Muscle layer of duodenum (tissue), 2 donors: ENCODE measurements at regions not wholly inside any gene's neighbourhood (a gene's known extent, or its start where the extent isn't known, plus 50 kb on each side); places are given as distances from the start of the nearest gene placed in this dataset.

Experiments
- H3K27ac ChIP-seq: one replicate; pipeline ENCODE4 v1.7.0; 2013; ENCODE audit warnings: mild to moderate bottlenecking, low read length
- H3K27me3 ChIP-seq: one replicate; pipeline ENCODE4 v1.7.0; 2013; ENCODE audit warnings: low read depth, mild to moderate bottlenecking, control low read depth, low read length
- H3K36me3 ChIP-seq, 2 donors: one replicate each; pipeline ENCODE4 v1.7.0; 2013; ENCODE audit warnings: low read length in 2 of 2, control low read depth in 1 of 2, mild to moderate bottlenecking in 1 of 2; ENCODE audit not compliant: insufficient read depth in 2 of 2, control insufficient read depth in 1 of 2
- H3K4me1 ChIP-seq, 2 donors: one replicate each; pipeline ENCODE4 v1.7.0; 2013; ENCODE audit warnings: low read length in 2 of 2, mild to moderate bottlenecking in 2 of 2, control low read depth in 1 of 2, moderate library complexity in 1 of 2; ENCODE audit not compliant: insufficient read depth in 2 of 2, control insufficient read depth in 1 of 2
- H3K4me3 ChIP-seq, 2 donors: one replicate each; pipeline ENCODE4 v1.7.0; 2013; ENCODE audit warnings: low read length in 2 of 2, low read depth in 1 of 2, mild to moderate bottlenecking in 1 of 2
- H3K9me3 ChIP-seq, 2 donors: one replicate each; pipeline ENCODE4 v1.7.0; 2013; ENCODE audit warnings: low read length in 2 of 2, control low read depth in 1 of 2, mild to moderate bottlenecking in 1 of 2; ENCODE audit not compliant: control insufficient read depth in 1 of 2
- donor health status: healthy.

DNA sequence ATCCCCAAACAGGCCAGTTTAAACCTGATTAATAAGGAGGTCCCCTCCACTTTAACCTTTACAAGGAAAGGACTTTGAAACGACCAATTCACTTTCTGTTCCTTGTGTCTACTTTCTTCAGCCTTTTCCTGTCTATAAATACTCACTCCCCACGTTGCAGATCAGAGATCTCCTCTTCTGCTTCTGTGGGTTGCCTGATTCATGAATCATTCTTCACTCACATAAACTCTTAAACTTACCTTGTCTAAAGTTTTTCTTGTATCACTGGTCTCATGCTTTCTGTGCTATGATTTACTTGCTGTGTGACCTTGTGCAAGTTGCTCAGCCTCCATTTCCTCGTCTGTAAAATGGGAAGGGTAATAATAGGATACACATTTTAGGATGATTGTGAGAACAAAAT, 236.1 kb downstream of the QDPR start:
- no peaks in the 10 kb centered on the region for H3K36me3 ChIP-seq
- no peaks in the 10 kb centered on the region for H3K9me3 ChIP-seq
- H3K4me3 ChIP-seq, result no peak overlapping the region
- H3K27me3 ChIP-seq, result no peaks in the 10 kb centered on the region
- H3K4me1 ChIP-seq, result no peaks in the 10 kb centered on the region
- H3K27ac ChIP-seq, result no peak overlapping the region

DNA sequence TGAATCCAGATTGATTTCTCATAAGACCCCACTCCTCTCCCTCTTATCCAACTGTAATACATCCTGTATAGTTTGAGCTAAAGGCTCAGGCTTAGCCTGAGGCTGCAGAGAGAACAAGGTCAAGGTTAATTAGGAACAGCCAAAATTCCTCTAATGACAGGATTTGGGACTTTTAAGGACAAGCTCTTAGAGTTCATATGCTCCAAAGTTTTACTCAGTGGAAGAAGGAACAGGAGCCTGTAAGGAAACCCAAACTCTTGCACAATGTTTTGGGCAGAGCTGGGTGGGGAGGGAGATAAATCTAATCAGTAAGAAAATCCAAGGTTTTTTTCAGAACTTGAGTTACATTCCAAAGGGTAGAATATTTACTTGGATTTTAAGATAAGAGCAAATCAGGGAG, 238.8 kb downstream of the QDPR start:
- no peaks in the 10 kb centered on the region for H3K36me3 ChIP-seq
- H3K4me1 ChIP-seq, result no peaks in the 10 kb centered on the region
- H3K9me3 ChIP-seq, result no peaks in the 10 kb centered on the region
- no peak overlapping the region for H3K4me3 ChIP-seq
- H3K27me3 ChIP-seq, result no peaks in the 10 kb centered on the region
- no peak overlapping the region for H3K27ac ChIP-seq

DNA sequence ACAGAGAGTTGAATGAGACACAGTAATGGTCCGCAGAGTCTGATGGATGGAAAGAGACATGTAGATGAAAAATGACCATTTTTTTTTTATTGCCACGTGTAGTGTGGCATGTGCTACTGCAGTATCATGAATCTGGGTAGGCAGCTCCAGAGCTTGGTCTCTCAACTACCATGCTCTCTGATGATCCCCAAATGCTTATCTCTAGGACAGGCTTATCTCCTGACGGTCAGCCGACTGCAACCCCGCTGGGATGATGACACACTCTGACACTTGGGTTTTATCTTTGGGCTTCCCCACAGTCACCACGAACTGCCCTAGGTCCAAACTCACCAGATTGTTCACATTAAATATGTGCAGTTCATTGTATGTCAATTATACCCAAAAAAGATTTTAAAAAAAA, 239.7 kb downstream of the QDPR start:
- H3K4me3 ChIP-seq, result no peak overlapping the region
- no peaks in the 10 kb centered on the region for H3K4me1 ChIP-seq
- no peaks in the 10 kb centered on the region for H3K9me3 ChIP-seq
- no peaks in the 10 kb centered on the region for H3K27me3 ChIP-seq
- H3K36me3 ChIP-seq, result no peaks in the 10 kb centered on the region
- no peak overlapping the region for H3K27ac ChIP-seq

DNA sequence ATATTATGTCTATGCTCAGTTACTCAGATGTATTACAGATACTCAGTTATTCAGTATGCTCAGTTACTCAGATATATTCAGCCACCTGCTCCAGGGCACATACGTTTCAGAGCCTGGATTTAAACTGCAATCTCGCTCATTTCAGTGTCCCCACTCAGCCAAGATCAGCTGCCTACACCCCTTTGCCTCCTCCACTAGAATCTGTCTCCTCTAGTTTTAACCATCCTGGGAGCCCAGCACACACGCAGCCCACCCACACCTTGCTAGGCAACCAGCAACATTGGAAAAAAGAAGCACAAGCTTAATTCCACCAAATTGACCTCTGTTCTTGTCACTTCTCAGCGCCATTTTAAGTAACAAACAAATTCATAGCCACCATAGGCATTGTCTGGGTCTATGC, 246.2 kb downstream of the QDPR start:
- no peaks in the 10 kb centered on the region for H3K9me3 ChIP-seq
- no peak overlapping the region for H3K4me3 ChIP-seq
- no peaks in the 10 kb centered on the region for H3K4me1 ChIP-seq
- no peaks in the 10 kb centered on the region for H3K36me3 ChIP-seq
- no peak overlapping the region for H3K27ac ChIP-seq
- no peaks in the 10 kb centered on the region for H3K27me3 ChIP-seq

DNA sequence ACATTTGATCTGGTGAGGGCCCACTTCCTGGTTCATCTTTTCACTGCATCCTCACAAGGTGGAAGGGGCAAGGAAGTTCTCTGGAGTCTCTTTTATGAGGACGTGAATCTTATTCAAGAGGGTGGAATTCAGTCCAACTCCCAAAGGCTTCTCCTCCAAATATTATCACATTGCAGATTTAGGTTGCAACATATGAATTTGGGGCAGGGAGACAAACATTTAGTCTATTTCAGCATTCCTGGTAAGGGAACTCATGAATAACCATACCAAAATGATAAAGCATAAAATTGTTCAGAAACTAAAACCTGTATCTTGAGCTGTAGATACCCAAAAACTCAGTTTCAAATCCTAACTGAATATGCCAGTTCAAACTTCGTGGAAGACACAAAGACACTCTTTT, 246.8 kb downstream of the QDPR start:
- H3K9me3 ChIP-seq, result no peaks in the 10 kb centered on the region
- H3K27ac ChIP-seq, result no peak overlapping the region
- no peaks in the 10 kb centered on the region for H3K4me1 ChIP-seq
- no peak overlapping the region for H3K4me3 ChIP-seq
- no peaks in the 10 kb centered on the region for H3K36me3 ChIP-seq
- no peaks in the 10 kb centered on the region for H3K27me3 ChIP-seq

DNA sequence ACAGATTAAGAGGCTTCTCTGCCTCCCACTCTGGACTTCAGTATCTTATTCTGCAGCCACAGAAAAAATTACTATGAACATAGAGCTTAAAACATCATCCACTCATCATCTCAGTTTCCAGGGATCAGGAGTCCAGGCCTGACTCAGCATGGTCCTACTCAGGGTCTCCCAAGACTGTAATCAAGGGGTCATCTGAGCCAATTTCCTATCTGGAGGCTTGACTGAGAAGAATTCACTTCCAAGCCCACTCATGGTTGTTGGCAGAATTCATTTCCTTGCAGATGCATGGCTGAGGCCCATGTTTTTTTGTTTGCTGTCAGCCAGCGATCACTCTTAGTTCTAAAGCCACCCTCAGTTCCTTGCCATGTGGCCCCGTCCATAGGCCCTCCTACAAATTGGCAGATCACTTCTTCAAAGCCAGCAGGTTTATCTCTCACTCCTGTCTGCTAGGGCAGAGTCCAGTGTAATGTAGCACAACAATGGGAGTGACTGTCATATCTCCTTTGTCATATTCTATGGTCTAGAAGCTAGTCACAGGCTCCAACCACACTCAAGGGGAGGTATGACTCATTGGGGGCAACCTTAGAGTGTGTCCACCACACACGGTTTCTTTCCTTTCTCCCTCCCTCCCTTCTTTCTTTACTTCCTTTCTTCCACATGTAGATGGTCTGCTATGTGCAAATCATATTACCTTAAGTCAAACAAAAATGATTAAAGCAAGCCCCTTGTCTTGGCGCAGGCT, 251.6 kb downstream of the QDPR start:
- Histone ChIP-seq H3K4me1 (no peaks in the 10 kb centered on the region), H3K9me3 (no peaks in the 10 kb centered on the region), H3K4me3 (no peak overlapping the region), H3K36me3 (no peaks in the 10 kb centered on the region), H3K27ac (no peak overlapping the region), H3K27me3 (no peaks in the 10 kb centered on the region)

DNA sequence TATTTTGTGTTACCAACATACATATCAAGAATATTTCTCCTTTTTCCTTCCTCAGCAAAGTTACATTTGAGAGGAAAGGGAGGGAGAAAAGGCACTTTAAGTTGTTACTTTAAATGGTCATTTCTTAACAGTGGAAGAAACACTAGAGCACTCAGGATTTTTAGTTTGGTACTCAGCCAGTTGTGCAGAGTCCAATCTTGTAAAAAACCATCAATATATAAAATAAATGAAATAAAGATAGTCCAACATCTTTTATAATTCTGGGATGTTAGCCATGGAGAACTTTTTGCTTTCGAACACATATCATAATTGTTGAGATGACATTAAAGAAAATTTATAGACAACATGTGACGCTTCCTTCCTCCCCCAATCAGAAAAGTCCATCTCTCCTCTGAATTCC, 253.8 kb downstream of the QDPR start:
- H3K9me3 ChIP-seq, result no peaks in the 10 kb centered on the region
- H3K4me1 ChIP-seq, result no peaks in the 10 kb centered on the region
- H3K4me3 ChIP-seq, result no peak overlapping the region
- H3K27me3 ChIP-seq, result no peaks in the 10 kb centered on the region
- no peaks in the 10 kb centered on the region for H3K36me3 ChIP-seq
- no peak overlapping the region for H3K27ac ChIP-seq

DNA sequence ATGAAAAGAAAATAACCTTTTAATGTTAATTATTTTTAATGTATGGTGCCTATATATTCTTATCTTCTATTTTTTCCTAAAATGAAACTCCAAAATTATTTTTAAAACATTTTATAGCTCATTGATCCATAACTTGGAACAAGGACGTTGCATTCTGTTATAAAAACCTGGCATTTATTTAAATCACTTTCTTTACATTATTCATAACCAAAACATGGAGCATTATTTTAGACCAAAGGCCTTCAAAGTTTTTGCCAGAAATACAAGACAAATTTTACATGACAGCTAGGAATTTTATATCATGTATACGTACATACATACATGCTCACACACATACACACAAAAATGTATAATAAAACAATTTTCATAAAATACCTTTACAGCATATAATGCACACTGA, 259.8 kb downstream of the QDPR start:
- H3K27ac ChIP-seq, result no peak overlapping the region
- no peaks in the 10 kb centered on the region for H3K4me1 ChIP-seq
- no peaks in the 10 kb centered on the region for H3K27me3 ChIP-seq
- H3K36me3 ChIP-seq, result no peaks in the 10 kb centered on the region
- no peak overlapping the region for H3K4me3 ChIP-seq
- H3K9me3 ChIP-seq, result no peaks in the 10 kb centered on the region

DNA sequence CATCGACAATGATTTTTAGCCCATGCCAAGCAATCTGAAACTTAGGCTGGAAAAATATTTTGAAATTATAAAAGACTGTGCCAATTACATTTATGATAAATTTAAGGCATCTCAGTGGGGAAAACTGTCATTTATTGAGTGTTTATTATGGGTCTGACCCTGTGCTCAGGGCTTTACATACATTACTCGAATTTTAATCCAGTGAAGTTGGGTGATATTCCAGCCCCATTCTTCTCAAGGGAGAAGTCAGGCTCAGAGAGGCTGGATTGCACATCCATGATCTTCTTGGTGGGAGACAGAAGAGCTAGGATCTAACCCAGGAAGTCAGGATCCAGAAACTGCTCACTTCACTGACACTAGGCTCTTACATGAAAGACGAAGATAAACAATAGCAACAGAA, 260.8 kb downstream of the QDPR start:
- no peak overlapping the region for H3K4me3 ChIP-seq
- H3K9me3 ChIP-seq, result no peaks in the 10 kb centered on the region
- no peak overlapping the region for H3K27ac ChIP-seq
- no peaks in the 10 kb centered on the region for H3K36me3 ChIP-seq
- no peaks in the 10 kb centered on the region for H3K27me3 ChIP-seq
- no peaks in the 10 kb centered on the region for H3K4me1 ChIP-seq

DNA sequence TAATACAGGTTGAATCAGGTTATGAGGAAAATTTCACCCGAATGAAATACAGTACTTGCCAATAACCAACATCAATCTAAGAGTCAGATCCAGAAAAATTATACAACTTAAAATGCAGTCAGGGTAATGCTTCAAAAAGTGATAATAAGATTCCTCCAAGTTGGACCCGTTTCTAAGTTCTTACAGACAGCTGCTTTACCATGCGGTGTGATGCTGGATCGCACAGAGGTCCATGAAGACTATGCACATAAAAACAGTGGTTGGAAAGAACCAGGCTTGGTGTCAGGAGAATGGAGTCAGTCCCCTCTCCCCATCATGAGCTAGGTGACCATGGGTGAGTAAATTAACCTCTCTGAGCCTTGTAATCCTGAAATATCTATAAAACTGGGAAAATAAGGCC, 261.3 kb downstream of the QDPR start:
- Histone ChIP-seq H3K4me1 (no peaks in the 10 kb centered on the region), H3K27me3 (no peaks in the 10 kb centered on the region), H3K9me3 (no peaks in the 10 kb centered on the region), H3K4me3 (no peak overlapping the region), H3K27ac (no peak overlapping the region), H3K36me3 (no peaks in the 10 kb centered on the region)

DNA sequence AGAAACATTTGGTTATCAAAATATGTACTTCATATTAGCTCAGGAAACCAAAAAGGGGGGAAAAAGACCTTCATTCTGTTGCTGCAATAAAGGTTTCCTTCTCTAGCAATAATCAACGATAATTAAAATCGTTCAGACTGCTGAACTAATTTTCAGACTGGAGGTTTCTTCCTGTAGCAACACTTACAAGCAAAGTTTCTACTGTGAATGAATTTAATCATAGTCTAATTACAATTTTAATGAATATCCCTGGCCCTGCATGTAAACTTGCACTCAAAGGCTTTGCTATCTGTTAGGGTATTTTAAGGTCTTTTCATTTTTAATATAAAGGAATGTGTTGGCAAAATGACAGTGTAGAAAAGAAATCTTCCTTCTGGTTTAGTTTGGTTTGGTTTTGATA, 265.2 kb downstream of the QDPR start:
- H3K4me3 ChIP-seq, result no peak overlapping the region
- H3K9me3 ChIP-seq, result no peaks in the 10 kb centered on the region
- no peak overlapping the region for H3K27ac ChIP-seq
- no peaks in the 10 kb centered on the region for H3K4me1 ChIP-seq
- no peaks in the 10 kb centered on the region for H3K36me3 ChIP-seq
- H3K27me3 ChIP-seq, result no peaks in the 10 kb centered on the region

DNA sequence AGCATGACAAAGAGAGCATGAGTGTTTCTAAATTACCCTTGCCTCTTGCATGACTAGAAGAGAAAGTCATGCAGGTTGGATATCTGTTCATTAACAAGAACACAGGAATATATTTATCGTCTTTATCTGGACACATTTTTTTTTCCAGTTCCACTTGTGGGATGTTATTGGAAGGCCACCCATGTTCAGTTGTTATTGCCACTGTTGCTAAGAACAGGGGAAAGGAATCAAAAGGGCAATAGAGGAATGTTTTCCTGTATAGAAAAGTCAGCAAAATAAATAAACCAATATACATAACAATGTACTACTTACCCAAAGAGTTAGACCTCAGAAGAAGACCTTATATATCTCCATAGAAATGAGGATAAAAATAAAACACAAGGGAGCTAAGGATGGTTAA, 270.1 kb downstream of the QDPR start:
- H3K4me1 ChIP-seq, result no peaks in the 10 kb centered on the region
- H3K27me3 ChIP-seq, result no peaks in the 10 kb centered on the region
- no peaks in the 10 kb centered on the region for H3K36me3 ChIP-seq
- H3K9me3 ChIP-seq, result no peaks in the 10 kb centered on the region
- no peak overlapping the region for H3K27ac ChIP-seq
- no peak overlapping the region for H3K4me3 ChIP-seq
